Endothelial cell of umbilical vein (primary cell): ENCODE measurements at regions not wholly inside any gene's neighbourhood (a gene's known extent, or its start where the extent isn't known, plus 50 kb on each side); places are given as distances from the start of the nearest gene placed in this dataset.

ENCODE experiments used
- BruUV-seq: library from RNA; stranded (reverse); fragments of 400-500 nt; replicated peaks from 2 replicates; lab custom pipeline; 2021; lab: Mats Ljungman, UMichigan
- CTCF ChIA-PET: fragments of 300-600, 350-600 bp; sonication (Branson Sonifier 250); formaldehyde crosslinking; loops from one replicate; lab custom pipeline; 2021; ENCODE audit warnings: antibody characterized with exemption, inconsistent platforms; lab: Charles Lee
- POLR2A ChIA-PET: fragments of 300-600, 350-600 bp; sonication (Branson Sonifier 250); formaldehyde crosslinking; loops from one replicate; lab custom pipeline; 2021; ENCODE audit warnings: antibody characterized with exemption, inconsistent platforms; lab: Charles Lee
- DNase-seq: peaks from one replicate; pipeline ENCODE4 v3.0.0-alpha.2; 2011; ENCODE audit warnings: low read depth, low spot score
- FAIRE-seq: peaks from 2 replicates; lab custom pipeline; 2011; peaks lifted over from hg19 to GRCh38; lab: Jason Lieb, UNC
- H2AFZ ChIP-seq: 2 replicates; pipeline ENCODE4 v1.6.0; 2012; ENCODE audit warnings: low read depth, low read length, control low read depth, inconsistent platforms
- H3K27ac ChIP-seq: 2 replicates; pipeline ENCODE4 v1.5.1; 2011; ENCODE audit warnings: low read depth, mild to moderate bottlenecking, control low read depth, low read length, moderate library complexity; ENCODE audit not compliant: insufficient read depth
- H3K27me3 ChIP-seq, 2 experiments: 2 replicates each; pipeline versions ENCODE4 v1.6.0 to v1.6.1; 2011; ENCODE audit warnings: low read length in 2 of 2, mixed read lengths in 1 of 2; ENCODE audit not compliant: control insufficient read depth in 2 of 2, insufficient read depth in 2 of 2
- H3K36me3 ChIP-seq, 2 experiments: 2 replicates in 1 of 2; 3 replicates in 1 of 2; pipeline ENCODE4 v1.5.1; 2011; ENCODE audit warnings: low read length in 2 of 2, mild to moderate bottlenecking in 1 of 2, moderate library complexity in 1 of 2; ENCODE audit not compliant: control insufficient read depth in 2 of 2, insufficient read depth in 2 of 2; ENCODE audit errors: extremely low read depth in 1 of 2
- H3K4me1 ChIP-seq: 3 replicates; pipeline ENCODE4 v1.5.1; 2011; ENCODE audit warnings: mild to moderate bottlenecking, low read length; ENCODE audit not compliant: control insufficient read depth, insufficient read depth; ENCODE audit errors: extremely low read depth
- H3K4me2 ChIP-seq: 2 replicates; pipeline ENCODE4 v1.6.1; 2011; ENCODE audit warnings: low read length, control low read depth, mixed read lengths; ENCODE audit not compliant: insufficient read depth
- H3K4me3 ChIP-seq, 3 experiments: fragments of 200-600 bp in 1 of 3; sonication (generic), shearing (Covaris generic) in 1 of 3; replicated peaks in 1 of 3; 2 replicates each; pipeline ENCODE4 v1.5.1; 2011 to 2016; ENCODE audit warnings: control low read depth in 3 of 3, low read length in 3 of 3, mild to moderate bottlenecking in 2 of 3, inconsistent platforms in 1 of 3, low read depth in 1 of 3, moderate library complexity in 1 of 3; ENCODE audit not compliant: insufficient read depth in 1 of 3
- H3K79me2 ChIP-seq: 2 replicates; pipeline ENCODE4 v1.6.0; 2012; ENCODE audit warnings: low read length, inconsistent platforms; ENCODE audit not compliant: control insufficient read depth, insufficient read depth
- H3K9ac ChIP-seq: replicated peaks from 2 replicates; pipeline ENCODE3; 2011; ENCODE audit warnings: low read length, control low read depth; ENCODE audit not compliant: insufficient read depth; ENCODE audit errors: extremely low read depth
- H3K9me1 ChIP-seq: replicated peaks from 3 replicates; pipeline ENCODE4 v1.6.0; 2011; ENCODE audit warnings: mild to moderate bottlenecking, low read length; ENCODE audit not compliant: control insufficient read depth, insufficient read depth; ENCODE audit errors: extremely low read depth
- H3K9me3 ChIP-seq: replicated peaks from 2 replicates; pipeline ENCODE4 v1.5.1; 2012; ENCODE audit warnings: low read length, inconsistent platforms; ENCODE audit not compliant: control insufficient read depth, insufficient read depth
- H4K20me1 ChIP-seq: replicated peaks from 2 replicates; pipeline ENCODE3; 2011; ENCODE audit warnings: mild to moderate bottlenecking, low read length; ENCODE audit not compliant: control insufficient read depth, insufficient read depth; ENCODE audit errors: extremely low read depth
- CTCF ChIP-seq, 2 donors: IDR thresholded peaks; 1 replicate in 1 of 2; 2 replicates in 1 of 2; pipeline ENCODE4 v1.5.1; 2011; ENCODE audit warnings: low read length in 2 of 2, mild to moderate bottlenecking in 2 of 2, moderate library complexity in 2 of 2, control low read depth in 1 of 2, inconsistent platforms in 1 of 2, low read depth in 1 of 2; ENCODE audit not compliant: insufficient read depth in 1 of 2; ENCODE audit errors: extremely low read depth in 1 of 2
- EZH2 ChIP-seq: IDR thresholded peaks from 2 replicates; pipeline ENCODE4 v1.6.1; 2012; ENCODE audit warnings: borderline replicate concordance, low read depth, mild to moderate bottlenecking, moderate library complexity, low read length, inconsistent platforms; ENCODE audit not compliant: severe bottlenecking
- FOS ChIP-seq: IDR thresholded peaks from 2 replicates; pipeline ENCODE4 v1.6.1; 2011; ENCODE audit warnings: mild to moderate bottlenecking, low read length, moderate library complexity, borderline replicate concordance; ENCODE audit not compliant: insufficient read depth
- GATA2 ChIP-seq: IDR thresholded peaks from 2 replicates; pipeline ENCODE4 v1.7.0; 2011; ENCODE audit warnings: low read depth, mild to moderate bottlenecking, moderate library complexity, mixed read lengths, low read length; ENCODE audit not compliant: insufficient read length, insufficient read depth
- JUN ChIP-seq: IDR thresholded peaks from 2 replicates; pipeline ENCODE4 v1.6.1; 2011; ENCODE audit warnings: borderline replicate concordance, low read depth; ENCODE audit not compliant: insufficient read length, insufficient read depth
- MAX ChIP-seq: IDR thresholded peaks from 2 replicates; pipeline ENCODE4 v1.6.1; 2011; ENCODE audit not compliant: insufficient read depth, insufficient read length
- MYC ChIP-seq: IDR thresholded peaks from one replicate; pipeline ENCODE4 v1.6.1; 2011; ENCODE audit warnings: mild to moderate bottlenecking, low read depth, low read length
- POLR2A ChIP-seq: IDR thresholded peaks from 2 replicates; pipeline ENCODE4 v1.6.1; 2012; ENCODE audit warnings: low read depth, mild to moderate bottlenecking, control low read depth, low read length
- POLR2AphosphoS5 ChIP-seq: IDR thresholded peaks from 2 replicates; pipeline ENCODE4 v1.6.1; 2012; ENCODE audit warnings: low read depth, mild to moderate bottlenecking, control low read depth, low read length, moderate library complexity; ENCODE audit not compliant: insufficient read depth
- dilution Hi-C: fragments of 300-500 bp; cut with MboI; formaldehyde crosslinking; loops from one replicate; pipeline ENCODE4 v1.15.0; 2019; ENCODE audit warnings: low sequenced_read_pairs; ENCODE audit not compliant: extremely low pct_ligation_motif_present
- intact Hi-C: fragments of 100-400 bp; cut with micrococcal nuclease; formaldehyde crosslinking; loops from one replicate; pipeline ENCODE4 v1.10.0; 2022

GRCh38 chr7:8829100-8829499 is 395.7 kb downstream of the NXPH1 start:
- DNase-seq, result no peak
- H3K9me1 ChIP-seq, result no peaks in the 10 kb centered on the region
- H3K4me2 ChIP-seq, result no peak overlapping the region
- CTCF ChIA-PET, result no interaction called here
- BruUV-seq, result no TSS peak
- H2AFZ ChIP-seq, result no peak overlapping the region
- no peak for FAIRE-seq
- no peaks in the 10 kb centered on the region for H3K4me1 ChIP-seq
- no peak overlapping the region for H3K9ac ChIP-seq
- no peaks in the 10 kb centered on the region for H3K79me2 ChIP-seq
- H3K9me3 ChIP-seq, result peaks cover 2% of the 10 kb centered on the region
- POLR2A ChIA-PET, result no interaction called here
- H4K20me1 ChIP-seq, result no peaks in the 10 kb centered on the region
- H3K27ac ChIP-seq, result no peak overlapping the region
- no peaks in the 10 kb centered on the region for H3K36me3 ChIP-seq
- no peaks in the 10 kb centered on the region for H3K27me3 ChIP-seq
- H3K4me3 ChIP-seq, result no peak overlapping the region
- TF ChIP-seq MYC, result no peak
- TF ChIP-seq EZH2, result no peak
- TF ChIP-seq MAX, result no peak
- no peak for TF ChIP-seq POLR2AphosphoS5
- TF ChIP-seq JUN, result no peak
- no peak for TF ChIP-seq GATA2
- no peak for TF ChIP-seq FOS
- TF ChIP-seq POLR2A, result no peak
- TF ChIP-seq CTCF (IDR thresholded peaks at IDR 0.05; ENCODE audit: extremely low read depth in 1 of 2, insufficient read depth in 1 of 2, low read depth in 1 of 2, low read length in 2 of 2), result no peak
- dilution Hi-C loops (no loop called here), intact Hi-C loops (no loop called here)
